Endothelial cell (in vitro differentiated cells): ENCODE measurements at regions not wholly inside any gene's neighbourhood (a gene's known extent, or its start where the extent isn't known, plus 50 kb on each side); places are given as distances from the start of the nearest gene placed in this dataset.

ENCODE experiments used
- DNase-seq: peaks from one replicate; pipeline ENCODE4 v3.0.0; 2021; ENCODE audit warnings: low spot score
- H3K27ac Mint-ChIP-seq: one replicate; pipeline ENCODE4 v1.8.0; 2021; ENCODE audit warnings: mixed read lengths, inconsistent platforms; ENCODE audit not compliant: unreplicated experiment
- H3K27me3 Mint-ChIP-seq: one replicate; pipeline ENCODE4 v1.8.0; 2021; ENCODE audit warnings: mild to moderate bottlenecking, moderate library complexity, mixed read lengths, inconsistent platforms; ENCODE audit not compliant: unreplicated experiment
- H3K36me3 Mint-ChIP-seq: one replicate; pipeline ENCODE4 v1.8.0; 2021; ENCODE audit warnings: mild to moderate bottlenecking, low read depth, mixed read lengths, inconsistent platforms; ENCODE audit not compliant: unreplicated experiment
- H3K4me1 Mint-ChIP-seq: one replicate; pipeline ENCODE4 v1.8.0; 2021; ENCODE audit warnings: mild to moderate bottlenecking, mixed read lengths, inconsistent platforms; ENCODE audit not compliant: unreplicated experiment
- H3K4me3 Mint-ChIP-seq: one replicate; pipeline ENCODE4 v1.8.0; 2021; ENCODE audit warnings: mild to moderate bottlenecking, mixed read lengths, inconsistent platforms; ENCODE audit not compliant: unreplicated experiment
- H3K9me3 Mint-ChIP-seq: one replicate; pipeline ENCODE4 v1.8.0; 2021; ENCODE audit warnings: mixed read lengths, inconsistent platforms; ENCODE audit not compliant: unreplicated experiment
- CTCF ChIP-seq: fragments of 200-600 bp; sonication (generic); IDR thresholded peaks from one replicate; pipeline ENCODE4 v1.5.0; 2021; ENCODE audit warnings: antibody characterized with exemption; ENCODE audit not compliant: unreplicated experiment

- Mint-ChIP-seq H3K27ac (no peak overlapping the region), H3K9me3 (no peaks in the 10 kb centered on the region)
Observed at GRCh38 chr7:49320083-49320482, 395.7 kb downstream of the CDC14C start.

GRCh38 chr7:49321843-49322242 lies 397.5 kb downstream of the CDC14C start:
- Mint-ChIP-seq H3K27ac (no peak overlapping the region), H3K36me3 (no peaks in the 10 kb centered on the region), H3K27me3 (no peaks in the 10 kb centered on the region), H3K9me3 (no peaks in the 10 kb centered on the region), H3K4me3 (no peak overlapping the region), H3K4me1 (no peaks in the 10 kb centered on the region)
- TF ChIP-seq CTCF = no peak
- no peak for DNase-seq

More at GRCh38 chr7:49320083-49320482, 395.7 kb downstream of the CDC14C start:
- Mint-ChIP-seq H3K27me3 (no peaks in the 10 kb centered on the region), H3K36me3 (no peaks in the 10 kb centered on the region), H3K4me3 (no peak overlapping the region), H3K4me1 (no peaks in the 10 kb centered on the region)
- DNase-seq = no peak
- TF ChIP-seq CTCF = no peak

GRCh38 chr7:49322476-49322875 lies 398.1 kb downstream of the CDC14C start:
- TF ChIP-seq CTCF = no peak
- Mint-ChIP-seq H3K4me1 (no peaks in the 10 kb centered on the region), H3K27me3 (no peaks in the 10 kb centered on the region), H3K27ac (no peak overlapping the region), H3K36me3 (no peaks in the 10 kb centered on the region), H3K4me3 (no peak overlapping the region), H3K9me3 (no peaks in the 10 kb centered on the region)
- no peak for DNase-seq

GRCh38 chr7:49324040-49324439 lies 399.7 kb downstream of the CDC14C start:
- H3K27me3 Mint-ChIP-seq = no peaks in the 10 kb centered on the region
- no peak for DNase-seq
- no peaks in the 10 kb centered on the region for H3K36me3 Mint-ChIP-seq
- no peaks in the 10 kb centered on the region for H3K9me3 Mint-ChIP-seq
- no peaks in the 10 kb centered on the region for H3K4me1 Mint-ChIP-seq
- TF ChIP-seq CTCF = no peak
- no peak overlapping the region for H3K4me3 Mint-ChIP-seq
- H3K27ac Mint-ChIP-seq = no peak overlapping the region

GRCh38 chr7:49324707-49325106 lies 400.4 kb downstream of the CDC14C start:
- no peak overlapping the region for H3K4me3 Mint-ChIP-seq
- H3K27me3 Mint-ChIP-seq = no peaks in the 10 kb centered on the region
- no peaks in the 10 kb centered on the region for H3K9me3 Mint-ChIP-seq
- no peaks in the 10 kb centered on the region for H3K4me1 Mint-ChIP-seq
- no peak for TF ChIP-seq CTCF
- no peak overlapping the region for H3K27ac Mint-ChIP-seq
- H3K36me3 Mint-ChIP-seq = no peaks in the 10 kb centered on the region
- DNase-seq = no peak
